NCI-H1436 treated with DMSO at 0.1 percent for 48 hours (cell line): ENCODE measurements at regions not wholly inside any gene's neighbourhood (a gene's known extent, or its start where the extent isn't known, plus 50 kb on each side); places are given as distances from the start of the nearest gene placed in this dataset.

ENCODE experiments used
- DNase-seq: peaks from one replicate; lab custom pipeline; 2025; lab: John Stamatoyannopoulos, UW

- no peak for DNase-seq
Observed at GRCh38 chr1:195376190-195376589, 1232.0 kb downstream of the KCNT2 start.

- DNase-seq, result no peak
Observed at GRCh38 chr1:195373856-195374255, 1234.4 kb downstream of the KCNT2 start.

GRCh38 chr1:195345149-195345548 lies 1263.1 kb downstream of the KCNT2 start:
- DNase-seq, result no peak

GRCh38 chr1:195337646-195338045 lies 1270.6 kb downstream of the KCNT2 start:
- no peak for DNase-seq

GRCh38 chr1:195336812-195337211 lies 1271.4 kb downstream of the KCNT2 start:
- no peak for DNase-seq

GRCh38 chr1:195335541-195335940 lies 1272.7 kb downstream of the KCNT2 start:
- no peak for DNase-seq

GRCh38 chr1:195332102-195332501 lies 1276.1 kb downstream of the KCNT2 start:
- DNase-seq, result no peak

GRCh38 chr1:195328681-195329080 lies 1279.6 kb downstream of the KCNT2 start:
- no peak for DNase-seq

GRCh38 chr1:195328102-195328501 lies 1280.1 kb downstream of the KCNT2 start:
- DNase-seq, result no peak

- DNase-seq, result no peak
Observed at GRCh38 chr1:195327361-195327760, 1280.9 kb downstream of the KCNT2 start.

GRCh38 chr1:195326325-195326724 lies 1281.9 kb downstream of the KCNT2 start:
- DNase-seq, result no peak

- DNase-seq, result no peak
Observed at GRCh38 chr1:195325181-195325580, 1283.1 kb downstream of the KCNT2 start.

- no peak for DNase-seq
Observed at GRCh38 chr1:195306281-195306680, 1302.0 kb downstream of the KCNT2 start.

GRCh38 chr1:195294911-195295310 lies 1313.3 kb downstream of the KCNT2 start:
- no peak for DNase-seq

GRCh38 chr1:195278644-195279043 lies 1329.6 kb downstream of the KCNT2 start:
- no peak for DNase-seq

- no peak for DNase-seq
Observed at GRCh38 chr1:195275710-195276109, 1332.5 kb downstream of the KCNT2 start.

GRCh38 chr1:195251900-195252299 lies 1356.3 kb downstream of the KCNT2 start:
- DNase-seq, result no peak

- no peak for DNase-seq
Observed at GRCh38 chr1:195243492-195243891, 1364.7 kb downstream of the KCNT2 start.

- no peak for DNase-seq
Observed at GRCh38 chr1:195241066-195241465, 1367.2 kb downstream of the KCNT2 start.

GRCh38 chr1:195238313-195238712 lies 1369.9 kb downstream of the KCNT2 start:
- no peak for DNase-seq

GRCh38 chr1:195236991-195237889 lies 1371.0 kb downstream of the KCNT2 start:
- DNase-seq, result no peak

- DNase-seq, result no peak
Observed at GRCh38 chr1:195218428-195219212, 1389.6 kb downstream of the KCNT2 start.

GRCh38 chr1:195202241-195202640 lies 1406.0 kb downstream of the KCNT2 start:
- DNase-seq, result no peak
